DND-41 (cell line): ENCODE measurements at regions not wholly inside any gene's neighbourhood (a gene's known extent, or its start where the extent isn't known, plus 50 kb on each side); places are given as distances from the start of the nearest gene placed in this dataset.

Experiments used
- ATAC-seq: fragments of 200-7000 bp; cut with Tn5 transposase; 3 replicates; pipeline ENCODE4 v1.9.1; 2021; ENCODE audit warnings: low read depth; ENCODE audit not compliant: insufficient read depth
- DNase-seq: peaks from one replicate; pipeline ENCODE4 v3.0.0-alpha.2; 2020
- H2AFZ ChIP-seq: 2 replicates; pipeline ENCODE4 v1.6.0; 2012; ENCODE audit warnings: low read depth, low read length
- H3K27ac ChIP-seq: 2 replicates; pipeline ENCODE4 v1.5.1; 2012; ENCODE audit warnings: low read length, inconsistent platforms
- H3K27me3 ChIP-seq: fragments of 200-600 bp; sonication (generic); 2 replicates; pipeline ENCODE4 v1.6.0; 2012; ENCODE audit warnings: low read length, mild to moderate bottlenecking, inconsistent platforms; ENCODE audit not compliant: insufficient read depth, poor library complexity
- H3K36me3 ChIP-seq: 2 replicates; pipeline ENCODE4 v1.5.1; 2012; ENCODE audit warnings: low read length, inconsistent platforms; ENCODE audit not compliant: insufficient read depth
- H3K4me1 ChIP-seq: 2 replicates; pipeline ENCODE4 v1.5.1; 2012; ENCODE audit warnings: mild to moderate bottlenecking, low read length; ENCODE audit not compliant: insufficient read depth
- H3K4me2 ChIP-seq: 2 replicates; pipeline ENCODE4 v1.6.0; 2012; ENCODE audit warnings: mild to moderate bottlenecking, moderate library complexity, low read length, inconsistent platforms; ENCODE audit not compliant: insufficient read depth
- H3K4me3 ChIP-seq, 2 experiments: fragments of 200-600 bp in 1 of 2; shearing (Covaris generic) in 1 of 2; 2 replicates each; pipeline ENCODE4 v1.5.1; 2012 to 2016; ENCODE audit warnings: inconsistent platforms in 2 of 2, low read length in 2 of 2, mild to moderate bottlenecking in 2 of 2, low read depth in 1 of 2, moderate library complexity in 1 of 2
- H3K79me2 ChIP-seq: 2 replicates; pipeline ENCODE4 v1.6.0; 2012; ENCODE audit warnings: low read length, inconsistent platforms; ENCODE audit not compliant: insufficient read depth
- H3K9ac ChIP-seq: 2 replicates; pipeline ENCODE4 v1.6.0; 2012; ENCODE audit warnings: low read depth, mild to moderate bottlenecking, inconsistent platforms, low read length, moderate library complexity
- H3K9me3 ChIP-seq: 2 replicates; pipeline ENCODE4 v1.5.1; 2012; ENCODE audit warnings: low read length, moderate library complexity, mild to moderate bottlenecking, inconsistent platforms; ENCODE audit not compliant: insufficient read depth, severe bottlenecking
- H4K20me1 ChIP-seq: 2 replicates; pipeline ENCODE4 v1.6.0; 2012; ENCODE audit warnings: low read length; ENCODE audit not compliant: insufficient read depth
- EZH2 ChIP-seq: IDR thresholded peaks from 3 replicates; pipeline ENCODE4 v1.6.1; 2012; ENCODE audit warnings: borderline replicate concordance, low read depth, mild to moderate bottlenecking, moderate library complexity, low read length, inconsistent platforms; ENCODE audit not compliant: severe bottlenecking
- TF ChIP-seq, protein P1 (sequence below): IDR thresholded peaks from 2 replicates; pipeline ENCODE4 v1.5.1; 2012; ENCODE audit warnings: borderline replicate concordance, low read length, moderate library complexity, mild to moderate bottlenecking; ENCODE audit not compliant: poor library complexity, severe bottlenecking; ENCODE audit errors: extremely low read depth

DNA sequence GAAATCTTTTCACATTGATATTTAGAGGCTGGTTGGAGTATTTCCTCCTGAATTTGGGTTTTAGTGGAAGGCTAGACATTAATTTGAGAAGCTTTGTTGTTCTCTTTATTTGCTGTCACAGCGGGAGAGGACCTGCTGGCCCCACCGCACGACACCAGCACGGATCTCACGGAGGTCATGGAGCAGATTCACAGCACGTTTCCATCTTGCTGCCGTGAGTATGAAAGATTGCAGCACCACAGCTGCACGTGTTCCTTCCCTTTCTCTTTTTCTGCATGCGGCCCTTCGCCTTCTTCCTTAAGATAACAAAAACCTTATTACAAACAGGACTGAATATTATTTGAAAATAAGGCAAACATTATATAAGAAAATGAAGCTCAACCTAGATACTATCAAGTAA, 555.5 kb downstream of the UTRN start:
- TF ChIP-seq EZH2, result no peak
- TF ChIP-seq, protein P1, sequence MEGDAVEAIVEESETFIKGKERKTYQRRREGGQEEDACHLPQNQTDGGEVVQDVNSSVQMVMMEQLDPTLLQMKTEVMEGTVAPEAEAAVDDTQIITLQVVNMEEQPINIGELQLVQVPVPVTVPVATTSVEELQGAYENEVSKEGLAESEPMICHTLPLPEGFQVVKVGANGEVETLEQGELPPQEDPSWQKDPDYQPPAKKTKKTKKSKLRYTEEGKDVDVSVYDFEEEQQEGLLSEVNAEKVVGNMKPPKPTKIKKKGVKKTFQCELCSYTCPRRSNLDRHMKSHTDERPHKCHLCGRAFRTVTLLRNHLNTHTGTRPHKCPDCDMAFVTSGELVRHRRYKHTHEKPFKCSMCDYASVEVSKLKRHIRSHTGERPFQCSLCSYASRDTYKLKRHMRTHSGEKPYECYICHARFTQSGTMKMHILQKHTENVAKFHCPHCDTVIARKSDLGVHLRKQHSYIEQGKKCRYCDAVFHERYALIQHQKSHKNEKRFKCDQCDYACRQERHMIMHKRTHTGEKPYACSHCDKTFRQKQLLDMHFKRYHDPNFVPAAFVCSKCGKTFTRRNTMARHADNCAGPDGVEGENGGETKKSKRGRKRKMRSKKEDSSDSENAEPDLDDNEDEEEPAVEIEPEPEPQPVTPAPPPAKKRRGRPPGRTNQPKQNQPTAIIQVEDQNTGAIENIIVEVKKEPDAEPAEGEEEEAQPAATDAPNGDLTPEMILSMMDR, result no peak
- Histone ChIP-seq H3K4me2 (no peak overlapping the region), H3K9ac (no peak overlapping the region), H3K27ac (no peak overlapping the region), H3K79me2 (no peaks in the 10 kb centered on the region), H3K27me3 (no peaks in the 10 kb centered on the region), H4K20me1 (no peaks in the 10 kb centered on the region), H3K9me3 (no peaks in the 10 kb centered on the region), H3K4me3 (no peak overlapping the region), H2AFZ (no peak overlapping the region), H3K4me1 (no peaks in the 10 kb centered on the region), H3K36me3 (peaks cover 87% of the 10 kb centered on the region)
- DNase-seq (no peak), ATAC-seq (no peak)

DNA sequence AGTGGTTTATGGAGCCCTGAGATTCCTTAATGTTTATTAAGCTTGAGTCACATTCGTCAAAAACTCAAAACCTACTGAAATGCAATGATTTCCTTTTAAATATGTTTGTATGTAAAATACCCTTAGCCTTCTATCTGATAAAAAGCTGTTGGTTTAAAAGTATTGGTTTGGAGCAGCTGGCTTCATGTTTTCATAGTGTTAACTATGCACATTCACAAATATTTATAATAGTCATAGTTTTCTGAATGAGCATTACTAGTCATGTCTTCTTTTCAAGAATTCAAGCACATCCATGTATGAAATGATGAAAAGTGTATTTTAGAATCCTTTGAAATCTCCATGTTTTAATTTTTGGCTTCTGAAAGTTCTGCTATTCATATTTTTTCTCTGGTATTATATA, 558.6 kb downstream of the UTRN start:
- Histone ChIP-seq H3K79me2 (no peaks in the 10 kb centered on the region), H3K4me3 (no peak overlapping the region), H2AFZ (no peak overlapping the region), H3K4me1 (no peaks in the 10 kb centered on the region), H3K36me3 (peaks cover 81% of the 10 kb centered on the region), H4K20me1 (no peaks in the 10 kb centered on the region), H3K9me3 (no peaks in the 10 kb centered on the region), H3K27me3 (no peaks in the 10 kb centered on the region), H3K4me2 (no peak overlapping the region), H3K9ac (no peak overlapping the region), H3K27ac (no peak overlapping the region)
- no peak for TF ChIP-seq EZH2
- TF ChIP-seq, protein P1, result no peak
- DNase-seq (no peak), ATAC-seq (no peak)

DNA sequence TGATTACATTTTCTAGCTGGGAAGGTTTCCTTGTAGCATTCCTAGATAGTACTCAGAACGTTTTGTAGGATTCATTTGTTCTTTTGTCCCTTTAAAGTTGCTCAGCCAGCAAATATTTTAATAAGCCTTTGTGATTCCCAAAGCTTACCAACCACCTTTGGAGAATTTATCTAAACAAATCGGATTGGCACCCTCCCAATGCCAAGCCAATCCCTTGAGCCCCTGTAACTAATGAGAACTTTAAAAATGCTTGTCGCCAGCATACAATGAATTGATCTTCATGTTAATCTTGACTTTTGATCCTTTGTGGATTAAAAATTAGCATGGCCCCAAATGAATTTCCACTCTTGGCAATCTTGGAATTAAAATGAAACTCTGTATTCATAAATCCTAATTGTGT, 559.5 kb downstream of the UTRN start:
- Histone ChIP-seq H3K9me3 (no peaks in the 10 kb centered on the region), H3K9ac (no peak overlapping the region), H3K36me3 (peaks cover 76% of the 10 kb centered on the region), H4K20me1 (no peaks in the 10 kb centered on the region), H2AFZ (no peak overlapping the region), H3K4me3 (no peak overlapping the region), H3K27ac (no peak overlapping the region), H3K79me2 (no peaks in the 10 kb centered on the region), H3K4me1 (no peaks in the 10 kb centered on the region), H3K27me3 (no peaks in the 10 kb centered on the region), H3K4me2 (no peak overlapping the region)
- TF ChIP-seq, protein P1, result no peak
- no peak for TF ChIP-seq EZH2
- no peak for DNase-seq
- no peak for ATAC-seq

DNA sequence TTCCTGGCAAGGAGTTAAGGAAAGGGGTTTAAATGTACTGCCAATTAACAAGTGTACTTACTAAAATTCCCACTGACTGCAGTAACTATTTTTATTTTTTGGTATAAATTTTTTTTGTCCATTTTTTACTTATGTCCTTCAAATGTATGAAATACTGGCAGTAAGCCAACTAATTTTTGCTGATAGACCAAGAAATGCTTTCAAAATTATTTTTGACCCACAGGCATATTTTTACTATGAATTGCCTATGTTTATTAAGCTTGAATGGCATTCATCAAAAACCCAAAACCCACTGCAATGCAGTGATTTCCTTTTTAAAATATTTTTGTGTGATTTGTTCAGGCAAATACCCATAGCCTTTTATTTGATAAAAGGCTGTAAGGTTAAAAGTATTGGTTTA, 560.1 kb downstream of the UTRN start:
- H3K36me3 ChIP-seq, result peaks cover 74% of the 10 kb centered on the region
- no peaks in the 10 kb centered on the region for H3K4me1 ChIP-seq
- H3K27ac ChIP-seq, result no peak overlapping the region
- no peak for TF ChIP-seq EZH2
- TF ChIP-seq, protein P1, result no peak
- ATAC-seq (no peak), DNase-seq (no peak)
- no peak overlapping the region for H2AFZ ChIP-seq
- H3K9me3 ChIP-seq, result no peaks in the 10 kb centered on the region
- H3K27me3 ChIP-seq, result no peaks in the 10 kb centered on the region
- no peak overlapping the region for H3K9ac ChIP-seq
- no peak overlapping the region for H3K4me2 ChIP-seq
- H4K20me1 ChIP-seq, result no peaks in the 10 kb centered on the region
- H3K4me3 ChIP-seq, result no peak overlapping the region
- no peaks in the 10 kb centered on the region for H3K79me2 ChIP-seq
